HL-60 (cell line): ENCODE measurements at regions not wholly inside any gene's neighbourhood (a gene's known extent, or its start where the extent isn't known, plus 50 kb on each side); places are given as distances from the start of the nearest gene placed in this dataset.

Source experiments
- DNase-seq, 2 experiments: peaks; one replicate each; pipeline ENCODE4 v3.0.0-alpha.2; 2010 to 2020; ENCODE audit warnings: low read depth in 1 of 2, low spot score in 1 of 2
- H3K27ac ChIP-seq: fragments of 250-450 bp; sonication (Bioruptor Pico); replicated peaks from 2 replicates; pipeline ENCODE4 v1.5.1; 2020; ENCODE audit warnings: mild to moderate bottlenecking, moderate library complexity
- H3K27me3 ChIP-seq: fragments of 250-450 bp; sonication (Bioruptor Pico); 2 replicates; pipeline ENCODE4 v1.5.1; 2021; ENCODE audit warnings: mild to moderate bottlenecking, moderate library complexity; ENCODE audit not compliant: insufficient read depth, poor library complexity, severe bottlenecking
- H3K4me3 ChIP-seq: replicated peaks from 2 replicates; pipeline ENCODE4 v1.5.1; 2011; ENCODE audit warnings: mild to moderate bottlenecking, control low read depth, low read length; ENCODE audit not compliant: insufficient read depth
- CTCF ChIP-seq: IDR thresholded peaks from one replicate; pipeline ENCODE4 v1.5.1; 2011; ENCODE audit warnings: low read length, control low read depth, inconsistent platforms; ENCODE audit not compliant: insufficient read depth
- GABPA ChIP-seq: IDR thresholded peaks from 2 replicates; pipeline ENCODE4 v1.6.1; 2012; ENCODE audit warnings: low read depth
- POLR2AphosphoS5 ChIP-seq: IDR thresholded peaks from 2 replicates; pipeline ENCODE4 v1.6.1; 2012; ENCODE audit warnings: low read depth
- REST ChIP-seq: IDR thresholded peaks from 2 replicates; pipeline ENCODE4 v1.6.1; 2012; ENCODE audit warnings: low read depth; ENCODE audit not compliant: insufficient replicate concordance
- SPI1 ChIP-seq: IDR thresholded peaks from 2 replicates; pipeline ENCODE4 v1.6.1; 2012; ENCODE audit warnings: low read depth, mild to moderate bottlenecking, borderline replicate concordance

- Histone ChIP-seq H3K27ac (no peak overlapping the region), H3K4me3 (no peak overlapping the region), H3K27me3 (no peaks in the 10 kb centered on the region)
- no peak for DNase-seq
- no peak for TF ChIP-seq REST
These were observed 109.6 kb upstream of the RPS6KA2 start for GRCh38 chr6:166736634-166737033.

- Histone ChIP-seq H3K27ac (no peak overlapping the region), H3K4me3 (no peak overlapping the region), H3K27me3 (no peaks in the 10 kb centered on the region)
- DNase-seq: no peak
- TF ChIP-seq GABPA (no peak), REST (no peak), CTCF (no peak), SPI1 (no peak), POLR2AphosphoS5 (no peak)
These were observed 106.8 kb upstream of the RPS6KA2 start for GRCh38 chr6:166733900-166734299.

- Histone ChIP-seq H3K4me3 (no peak overlapping the region), H3K27me3 (no peaks in the 10 kb centered on the region), H3K27ac (no peak overlapping the region)
- DNase-seq: no peak
- TF ChIP-seq GABPA: no peak
- no peak for TF ChIP-seq REST
- TF ChIP-seq SPI1: no peak
- TF ChIP-seq POLR2AphosphoS5: no peak
- TF ChIP-seq CTCF: no peak
These were observed 102.6 kb upstream of the RPS6KA2 start for GRCh38 chr6:166729658-166730057.
